HG03442 (cell line): ENCODE measurements at regions not wholly inside any gene's neighbourhood (a gene's known extent, or its start where the extent isn't known, plus 50 kb on each side); places are given as distances from the start of the nearest gene placed in this dataset.

Source experiments
- ATAC-seq: cut with Tn5 transposase; IDR thresholded peaks from one replicate; pipeline ENCODE4 v1.9.1; 2021; ENCODE audit warnings: mild to moderate bottlenecking, moderate library complexity; ENCODE audit not compliant: unreplicated experiment

DNA sequence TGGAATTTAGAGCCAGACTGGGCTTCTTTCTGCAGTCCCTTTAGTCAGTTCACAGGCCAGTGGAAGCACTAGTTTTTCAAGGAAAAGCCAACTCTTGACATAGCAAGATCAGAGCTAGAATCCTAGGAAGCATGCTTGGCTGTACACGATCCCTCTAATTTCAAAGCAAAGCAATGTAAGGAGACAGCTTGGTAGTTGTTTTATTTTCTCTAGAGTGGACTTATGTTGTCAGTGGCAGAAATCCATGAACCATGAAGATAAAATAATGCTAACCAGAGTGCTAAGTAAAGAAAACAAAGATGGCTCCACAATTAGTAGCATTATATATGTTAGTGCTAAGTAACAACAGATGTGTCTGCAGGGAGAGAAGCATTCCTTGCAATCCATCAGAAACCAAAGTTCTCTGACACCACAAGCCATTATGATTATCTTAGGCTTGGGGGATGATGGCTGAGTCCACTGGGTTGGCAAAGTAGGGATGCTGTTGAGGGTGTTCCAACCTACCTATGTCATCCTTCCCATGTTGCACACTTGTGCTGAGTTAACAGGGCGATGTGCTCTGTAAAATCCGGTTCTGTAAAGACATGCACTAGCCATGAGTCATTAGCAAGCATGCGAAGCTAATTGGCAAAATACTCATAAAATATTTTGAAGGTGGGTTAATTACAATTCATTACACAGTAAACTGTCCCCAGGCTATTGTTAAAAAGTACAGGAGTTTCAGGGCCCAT lies 115.2 kb downstream of the BMP2 start:
- ATAC-seq, result no peak

DNA sequence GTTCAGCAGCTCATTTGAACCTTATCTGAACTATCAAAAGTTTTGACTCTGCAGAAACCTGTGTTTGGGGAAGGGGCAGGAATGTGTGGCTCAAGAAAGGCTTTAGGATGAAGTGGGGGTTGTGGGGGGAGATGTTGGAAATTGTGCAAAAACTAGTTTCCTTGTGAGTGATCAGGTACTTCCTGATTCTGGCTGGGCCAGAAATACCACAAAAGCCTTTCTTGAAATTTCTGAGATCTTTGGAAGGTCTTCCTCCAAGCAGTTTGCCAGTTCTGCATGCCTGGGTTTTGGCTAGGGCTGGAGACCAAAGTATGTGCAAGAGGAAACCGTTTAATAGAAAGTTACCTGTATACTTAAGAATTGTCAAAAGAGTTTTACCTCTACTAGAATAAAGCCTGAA lies 116.6 kb downstream of the BMP2 start:
- no peak for ATAC-seq

DNA sequence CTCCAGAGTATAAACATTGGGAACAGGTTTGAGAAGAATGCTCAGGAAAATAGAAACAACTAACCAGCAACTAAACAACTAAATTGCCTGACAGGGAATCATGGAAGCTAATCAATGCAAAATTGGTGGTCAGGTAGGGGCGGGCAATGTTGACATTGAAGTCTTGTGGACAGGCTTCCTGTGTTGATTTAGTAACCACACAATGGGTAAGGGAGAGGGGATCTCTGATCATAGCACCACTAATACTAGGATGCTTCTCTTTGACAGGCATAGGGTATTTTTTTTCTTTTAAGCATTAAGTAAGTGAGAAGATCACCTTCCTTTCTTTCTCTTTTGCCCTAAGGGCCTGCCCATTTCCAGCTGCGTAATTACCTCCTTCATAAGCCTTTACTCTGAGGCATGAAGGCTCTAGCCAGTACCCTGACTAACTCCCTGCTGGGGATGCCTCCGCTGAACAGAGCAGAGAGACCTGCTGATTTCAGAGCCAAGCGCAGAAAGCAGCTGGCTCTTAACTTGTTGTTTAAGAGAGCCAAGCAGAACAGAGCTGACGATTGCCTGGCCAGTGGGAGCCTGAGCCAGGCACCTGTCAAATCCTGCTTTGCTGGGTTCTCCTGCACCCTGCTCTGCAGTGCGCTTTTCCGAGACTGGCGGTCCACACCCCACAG lies 118.7 kb downstream of the BMP2 start:
- no peak for ATAC-seq

DNA sequence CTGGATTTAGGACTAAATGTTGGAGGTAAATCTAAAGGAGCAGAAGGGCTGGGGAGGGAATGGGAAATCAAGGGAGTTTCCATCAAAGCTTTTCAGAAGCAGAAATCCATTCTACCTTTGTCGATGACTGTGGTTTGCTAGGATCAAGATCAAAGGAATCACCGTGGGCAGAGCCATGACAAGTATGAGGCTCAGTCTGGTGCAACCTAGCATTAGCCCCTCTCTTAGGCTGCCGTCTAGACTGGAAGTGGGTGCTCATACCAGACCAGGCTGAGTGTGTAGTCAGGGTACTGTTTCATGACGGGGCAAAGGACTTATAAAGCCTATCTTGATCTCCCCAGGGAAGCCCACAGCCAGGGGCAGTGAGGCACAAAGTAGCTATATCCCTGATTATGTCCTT lies 120.5 kb downstream of the BMP2 start:
- ATAC-seq, result no peak

DNA sequence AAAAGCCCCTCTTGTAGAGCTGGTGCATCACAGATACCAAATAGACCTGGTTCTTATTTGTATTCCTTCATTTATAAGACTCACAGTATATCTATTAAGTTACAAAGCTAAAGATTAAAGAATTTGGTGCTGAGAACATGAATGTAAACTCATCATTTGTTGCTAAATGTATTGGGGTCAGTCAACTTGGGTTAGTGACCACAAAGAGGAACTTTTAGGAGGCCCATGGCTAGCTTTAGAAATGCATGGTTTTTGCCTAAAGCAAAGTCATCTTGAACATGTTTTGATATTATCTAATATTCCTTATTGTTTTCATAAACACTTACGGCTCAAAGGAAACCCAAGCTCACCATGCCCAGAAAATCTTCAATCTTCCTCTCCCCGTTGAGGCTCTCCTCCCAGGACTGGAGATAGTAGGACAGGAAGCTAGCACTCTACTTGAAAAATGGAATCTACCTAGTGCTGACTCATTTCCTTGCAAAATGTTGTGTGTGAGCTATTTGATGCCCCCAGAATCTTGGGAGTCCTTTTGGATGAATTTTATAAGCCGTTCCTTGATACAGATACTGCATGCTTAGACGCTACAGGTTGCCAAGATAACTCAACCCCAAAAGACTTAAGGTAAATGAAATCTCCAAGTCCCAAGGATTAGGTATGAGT lies 121.4 kb downstream of the BMP2 start:
- ATAC-seq, result no peak

DNA sequence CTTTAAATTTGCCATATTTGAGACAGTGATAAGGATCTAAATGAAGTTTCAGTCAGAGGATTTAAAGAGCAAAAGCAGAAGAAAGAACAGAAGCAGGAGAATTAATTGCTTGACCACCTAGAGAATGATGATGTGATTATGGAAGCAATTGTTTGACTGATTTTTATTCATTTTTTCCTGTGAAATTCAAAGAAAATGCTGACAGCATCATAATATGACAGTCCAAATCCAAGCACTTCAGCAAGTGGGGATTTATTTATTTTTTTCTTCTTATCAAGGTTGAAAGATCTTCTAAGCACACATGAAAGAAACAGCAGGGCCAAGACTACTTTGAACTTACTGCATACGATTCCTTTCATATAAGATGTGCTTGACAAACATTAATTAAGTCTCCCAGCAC lies 125.2 kb downstream of the BMP2 start:
- no peak for ATAC-seq

DNA sequence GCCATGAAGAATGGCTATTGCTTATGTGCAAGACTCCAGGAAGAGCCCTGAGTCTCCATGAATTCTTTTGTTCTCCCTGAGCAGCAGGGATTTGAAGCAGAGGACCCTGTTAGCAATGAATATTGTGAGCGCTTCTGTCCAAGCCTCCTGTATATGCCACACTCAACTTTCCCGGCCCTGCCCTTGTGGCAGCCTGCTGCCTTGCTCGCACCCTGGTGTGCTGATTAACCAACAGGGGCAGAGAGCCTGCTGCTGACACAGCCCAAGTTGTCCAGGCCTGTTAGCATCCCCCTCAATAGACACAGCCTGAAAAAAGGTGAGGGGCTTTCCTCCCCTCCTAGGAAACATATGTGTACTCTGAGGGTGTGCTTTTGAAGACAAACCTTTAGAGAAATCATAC lies 131.4 kb downstream of the BMP2 start:
- ATAC-seq, result no peak

DNA sequence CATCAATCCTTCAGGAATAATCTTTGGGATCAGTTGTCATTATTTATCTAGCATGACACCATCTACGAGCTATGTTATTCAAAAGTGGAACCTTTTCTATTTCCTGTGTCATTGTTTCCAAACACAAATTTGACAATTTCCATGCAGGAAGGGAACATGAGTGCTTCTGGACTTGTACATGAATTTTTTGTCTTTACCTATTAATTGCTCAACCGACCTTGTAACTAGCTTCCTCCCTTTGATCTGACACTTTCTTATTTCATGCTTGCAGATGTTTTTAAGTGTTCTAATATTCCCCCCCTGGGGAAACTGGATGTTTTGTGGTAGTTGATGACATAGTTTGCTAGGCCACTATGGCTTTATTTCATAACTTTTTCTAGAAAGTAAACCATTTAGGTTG lies 139.4 kb downstream of the BMP2 start:
- ATAC-seq, result no peak

DNA sequence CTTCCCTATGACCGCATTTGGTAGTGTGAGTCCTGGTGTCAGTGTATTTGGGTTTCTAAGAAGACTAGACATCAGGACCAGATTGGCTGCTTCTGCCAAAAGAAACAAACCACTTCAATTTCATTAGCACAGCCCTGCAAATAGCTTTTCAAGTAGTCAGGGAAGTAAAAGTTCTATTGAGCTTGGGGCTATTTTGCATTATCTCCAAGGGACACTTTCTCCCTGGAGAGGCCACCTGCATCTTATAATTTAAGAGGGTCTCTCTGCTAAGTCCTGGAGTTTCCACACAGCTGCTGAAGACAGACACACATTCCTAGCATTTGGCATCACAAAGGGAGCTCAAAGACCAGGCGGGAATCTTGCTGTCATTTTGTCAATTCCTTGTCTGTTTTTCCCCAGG lies 141.2 kb downstream of the BMP2 start:
- no peak for ATAC-seq

DNA sequence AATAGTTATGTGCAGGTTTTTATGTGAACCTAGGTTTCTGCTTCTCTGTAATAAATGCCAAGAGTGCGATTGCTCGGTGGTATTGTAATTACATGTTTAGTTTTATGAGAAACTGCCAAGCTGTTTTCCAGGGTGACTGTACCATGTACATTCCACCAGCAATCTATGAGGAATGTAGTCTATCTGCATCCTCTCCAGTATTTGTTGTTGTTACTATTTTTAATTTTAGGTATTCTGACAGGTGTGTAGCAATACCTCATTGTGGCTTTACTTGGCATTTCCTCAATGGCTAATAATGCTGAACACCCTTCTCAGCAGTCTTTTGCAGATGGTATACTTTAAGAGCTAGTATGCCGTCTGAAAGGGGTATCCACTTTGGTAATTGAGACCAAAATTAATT lies 142.1 kb downstream of the BMP2 start:
- no peak for ATAC-seq

DNA sequence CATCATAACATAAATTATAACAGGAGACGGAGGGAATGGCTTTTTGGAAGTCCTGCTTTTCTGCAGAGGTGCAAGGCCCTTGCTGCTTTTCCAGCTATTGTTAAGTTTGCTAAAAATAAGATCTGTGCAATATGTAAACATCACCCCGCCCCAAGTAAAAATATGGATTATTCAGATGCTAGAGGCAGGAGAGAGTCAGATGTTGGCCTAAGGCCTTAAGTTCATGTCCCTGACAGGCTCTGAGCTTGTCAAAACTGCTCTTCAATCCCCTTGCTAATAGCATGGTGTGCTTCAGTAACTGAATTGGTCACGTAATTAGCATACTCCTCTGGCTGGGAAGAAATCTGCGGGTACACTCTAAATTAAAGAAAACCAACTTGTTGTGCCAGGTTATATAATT lies 147.5 kb downstream of the BMP2 start:
- ATAC-seq, result no peak

DNA sequence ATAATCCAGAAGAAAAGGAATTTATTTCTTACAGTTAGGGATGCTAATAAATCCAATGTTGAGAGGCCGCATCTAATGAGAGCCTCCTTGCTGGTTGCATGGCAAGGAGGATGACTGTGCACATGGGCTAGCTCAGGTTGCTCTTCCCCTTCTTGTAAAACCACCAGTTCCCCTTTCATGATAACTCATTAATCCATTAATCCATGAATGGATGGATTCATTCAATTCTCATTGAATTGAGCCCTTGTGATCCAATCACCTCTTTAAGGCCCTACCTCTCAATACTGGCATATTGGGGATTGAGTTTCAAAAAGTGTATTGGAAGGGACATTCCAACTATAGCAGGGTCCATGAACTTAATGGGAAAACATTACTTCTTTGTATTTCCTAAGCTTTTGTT lies 149.5 kb downstream of the BMP2 start:
- no peak for ATAC-seq

DNA sequence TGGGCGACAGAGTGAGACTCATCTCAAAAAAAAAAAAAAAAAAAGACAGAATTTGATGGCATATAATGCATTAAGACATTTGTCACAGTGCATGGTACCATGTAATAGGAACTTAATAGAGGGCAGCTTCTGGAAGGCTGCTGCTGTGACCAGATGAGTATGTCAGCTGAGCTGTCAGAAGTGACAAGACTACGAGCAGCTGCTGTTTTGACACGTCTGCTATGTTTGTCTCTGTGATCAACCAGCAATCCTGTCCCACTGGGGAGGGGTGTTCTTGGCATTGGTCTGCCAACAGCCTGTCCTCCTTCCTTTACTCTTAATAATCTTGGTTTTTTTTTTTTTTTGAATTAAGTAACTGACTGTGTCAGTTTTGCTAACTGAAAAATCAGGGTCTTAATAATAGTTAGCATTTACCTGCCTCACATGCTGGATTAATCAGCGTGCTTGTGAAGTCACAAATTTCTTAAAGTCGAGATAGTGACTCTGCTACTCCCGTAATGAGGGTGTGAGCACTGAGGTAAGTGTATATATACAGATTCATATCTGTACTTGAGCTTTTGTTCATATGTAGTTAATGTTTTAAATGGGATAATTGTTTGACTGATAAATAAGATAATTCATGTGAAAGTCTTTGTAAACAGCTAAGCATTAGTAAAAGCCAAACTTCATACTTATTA lies 152.4 kb downstream of the BMP2 start:
- no peak for ATAC-seq

DNA sequence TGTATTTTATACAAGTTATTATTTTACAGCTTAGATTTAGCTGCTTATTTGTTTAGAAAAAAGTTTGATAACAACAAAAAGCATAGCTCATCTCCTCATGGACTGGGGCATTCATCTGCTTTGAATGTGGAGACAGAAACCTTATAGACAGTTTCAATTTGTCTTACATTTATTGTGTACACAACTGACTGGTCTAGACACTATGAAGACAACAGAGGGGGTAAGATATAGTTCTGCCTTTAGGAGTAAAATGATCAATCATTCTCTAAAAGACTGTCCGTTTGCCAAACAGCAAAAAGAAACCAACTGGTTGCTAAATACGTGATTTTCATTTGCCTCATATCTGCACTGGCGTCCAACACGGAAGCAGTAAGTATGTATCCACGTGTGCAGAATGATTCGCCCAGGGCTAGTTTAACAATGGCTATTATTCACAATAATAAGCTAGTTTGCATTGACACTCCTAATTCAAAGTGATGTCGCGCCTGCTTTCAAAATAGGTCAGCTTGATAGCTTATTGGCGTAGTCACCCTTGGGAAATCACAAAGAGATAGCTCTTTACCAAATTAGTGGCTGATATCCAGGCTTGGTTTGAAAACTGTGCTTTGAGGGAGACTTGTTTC lies 153.6 kb downstream of the BMP2 start:
- ATAC-seq, result no peak

DNA sequence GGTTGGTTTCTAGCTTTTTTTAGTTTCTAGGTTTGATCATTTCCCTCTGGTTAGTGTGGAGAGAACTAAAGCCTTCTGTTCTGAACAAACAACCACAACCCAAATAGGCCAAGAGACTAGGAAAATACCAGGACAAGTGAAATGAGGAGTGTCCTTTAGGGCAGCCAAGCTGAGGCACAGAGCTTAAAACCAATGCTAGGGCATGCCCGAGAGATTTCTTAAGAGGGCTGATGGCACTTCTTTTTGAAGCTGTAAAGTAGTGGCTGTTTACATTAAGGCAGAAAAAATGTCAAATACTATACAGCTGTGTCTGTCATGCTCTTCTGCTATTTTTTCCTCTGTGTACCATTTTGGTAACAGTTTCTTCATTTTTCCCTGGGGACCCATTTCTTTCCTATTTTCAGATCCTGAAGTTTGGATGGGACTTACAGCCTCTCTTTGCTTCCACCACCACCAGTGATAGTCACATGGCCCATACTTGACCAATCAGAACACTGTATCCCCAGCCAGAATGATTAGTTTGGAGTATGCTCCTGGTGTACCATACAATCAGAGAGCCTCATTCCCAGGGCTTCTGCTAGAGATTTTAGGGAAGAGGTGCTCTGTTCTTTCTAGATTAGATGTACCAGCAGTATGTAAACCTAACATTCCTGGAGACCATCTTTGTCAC lies 154.4 kb downstream of the BMP2 start:
- ATAC-seq, result no peak

DNA sequence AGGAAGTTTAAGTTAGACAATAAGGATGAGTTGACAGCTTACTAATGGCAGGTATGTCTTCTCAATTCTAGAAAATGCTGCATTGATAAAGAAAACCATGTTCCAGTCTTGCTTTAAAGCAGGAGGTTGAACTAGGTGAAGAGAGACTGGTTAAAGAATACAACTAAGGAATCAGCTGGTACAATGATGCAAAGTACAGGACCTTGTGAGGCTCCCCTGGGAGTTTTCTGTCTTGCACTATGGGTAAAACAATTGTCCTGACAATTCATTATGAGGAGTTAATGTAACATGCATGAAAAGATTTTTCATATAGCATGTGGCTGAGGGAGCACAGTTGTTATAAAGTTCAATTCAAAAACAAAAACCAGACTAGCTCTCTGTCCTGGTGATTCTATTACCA lies 157.2 kb downstream of the BMP2 start:
- no peak for ATAC-seq

DNA sequence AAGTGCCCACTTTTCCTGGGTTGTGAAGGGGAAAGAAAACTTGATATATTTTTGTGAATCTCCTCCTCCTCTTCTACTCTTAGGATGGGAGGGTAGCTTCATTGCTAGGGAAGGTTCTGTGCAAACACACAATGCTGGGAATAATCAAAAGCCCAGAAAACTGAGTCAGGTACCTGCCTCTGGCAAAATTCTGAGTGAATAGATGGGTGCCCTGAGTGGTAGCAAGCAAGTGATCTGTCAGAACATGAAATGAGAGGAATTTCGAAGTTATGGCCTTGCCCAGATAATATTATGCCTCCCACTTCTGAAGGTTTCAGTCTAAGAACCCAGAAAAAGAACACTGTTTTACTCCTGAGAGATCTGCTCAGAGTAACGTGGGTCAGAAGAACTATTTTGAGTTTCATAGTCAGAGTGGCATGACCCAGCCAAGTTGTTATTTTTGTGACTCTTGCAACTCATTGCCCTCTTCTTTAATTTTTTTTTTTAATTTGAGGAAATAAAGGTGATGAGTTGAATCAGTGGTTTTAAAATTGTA lies 158.3 kb downstream of the BMP2 start:
- no peak for ATAC-seq

DNA sequence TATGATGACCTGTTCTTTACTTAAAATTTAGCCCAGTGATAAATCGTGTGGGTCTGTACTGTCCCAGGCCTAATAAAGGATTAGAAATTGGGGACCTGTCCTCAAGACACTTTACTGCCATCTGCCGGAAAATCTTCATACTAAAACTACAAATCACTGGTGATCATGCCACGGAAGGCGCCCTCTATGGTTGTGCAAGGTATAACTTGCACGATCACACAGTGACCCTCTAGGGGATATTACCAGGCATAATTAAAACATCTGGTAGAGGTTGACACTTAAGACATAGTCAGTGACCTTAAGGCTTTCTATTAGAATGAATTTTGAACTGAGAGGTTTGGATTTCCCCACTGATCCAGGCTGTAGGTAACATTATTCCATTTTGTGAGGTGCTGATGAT lies 172.6 kb downstream of the BMP2 start:
- no peak for ATAC-seq

DNA sequence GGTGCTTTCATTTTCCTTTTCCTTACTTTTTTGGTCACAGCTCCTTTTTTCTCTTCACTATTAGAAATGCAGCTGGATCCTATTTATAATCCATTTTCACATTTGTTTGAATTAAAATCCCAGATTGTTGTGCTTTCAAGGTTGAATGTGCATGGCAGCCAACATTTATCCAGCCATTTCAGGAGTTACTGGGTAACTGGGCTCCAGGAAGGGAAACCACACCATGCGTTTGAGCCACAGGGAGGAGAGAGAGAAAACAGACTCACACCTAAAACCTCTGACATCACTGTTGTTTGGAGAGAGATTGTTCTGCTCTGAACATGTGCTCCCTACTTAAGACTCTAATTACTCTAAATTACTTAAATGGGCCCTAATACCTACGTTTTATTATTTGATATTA lies 173.4 kb downstream of the BMP2 start:
- ATAC-seq, result no peak

DNA sequence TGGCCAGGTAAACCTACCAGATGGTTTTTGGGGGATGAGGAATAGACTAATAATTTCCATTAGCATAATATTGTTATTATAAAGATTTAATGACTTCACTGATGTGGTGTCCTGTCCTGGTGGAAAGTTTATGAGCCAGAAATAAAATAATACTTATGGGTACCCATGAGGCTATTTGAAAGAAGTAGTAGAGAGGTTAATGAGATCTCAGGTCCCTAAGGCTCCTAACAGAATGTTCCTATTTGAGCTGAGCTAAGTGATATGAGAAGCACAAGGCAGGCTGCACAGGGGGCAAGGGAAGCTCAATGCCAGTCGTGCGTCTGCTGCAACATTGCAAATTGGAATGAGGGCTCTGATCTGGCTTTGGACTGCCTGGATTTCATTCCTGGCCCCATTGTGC lies 174.1 kb downstream of the BMP2 start:
- no peak for ATAC-seq

DNA sequence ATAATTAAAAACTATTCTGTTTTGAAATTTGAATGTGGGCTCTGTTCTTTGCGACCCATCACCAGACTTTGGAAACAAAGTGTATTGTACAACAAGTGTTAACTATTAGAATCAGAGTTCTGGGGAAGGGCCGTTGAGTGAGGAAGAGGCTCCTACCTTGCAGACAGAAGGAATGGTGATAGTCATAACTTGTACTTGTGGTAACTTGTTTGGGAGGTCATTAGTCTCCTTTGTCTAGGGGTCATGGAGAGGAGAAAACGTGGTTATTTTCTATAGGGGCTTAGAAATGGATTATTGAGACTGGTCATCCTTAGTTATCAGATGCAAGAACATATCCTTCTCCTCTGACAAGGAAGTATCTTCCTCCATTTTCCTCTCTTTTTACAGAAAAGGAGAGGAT lies 174.8 kb downstream of the BMP2 start:
- no peak for ATAC-seq
